Stimulated activated CD8-positive, alpha-beta memory T cell treated with anti-CD3 and anti-CD28 coated beads, Interleukin-7, amount 100 ng/mL, for 4 hours (primary cell): ENCODE measurements at regions not wholly inside any gene's neighbourhood (a gene's known extent, or its start where the extent isn't known, plus 50 kb on each side); places are given as distances from the start of the nearest gene placed in this dataset.
A peak's percentile ranks its signal among the peaks of the same experiment; 100 is the strongest.

Experiments used
- DNase-seq, 2 donors: peaks; one replicate each; pipeline ENCODE4 v3.0.0-alpha.2; 2020; ENCODE audit warnings: low read depth in 2 of 2

GRCh38 chr2:7721413-7721995, 804.3 kb downstream of the RNF144A start:
- DNase-seq: no peak

- no peak for DNase-seq
Measured at GRCh38 chr2:7722212-7722910, 805.1 kb downstream of the RNF144A start.

GRCh38 chr2:7724336-7724735, 807.1 kb downstream of the RNF144A start:
- DNase-seq: no peak

GRCh38 chr2:7725171-7725849, 808.1 kb downstream of the RNF144A start:
- no peak for DNase-seq

- DNase-seq: no peak
Measured at GRCh38 chr2:7725850-7726242, 808.6 kb downstream of the RNF144A start.

- no peak for DNase-seq
Measured at GRCh38 chr2:7726989-7727388, 809.8 kb downstream of the RNF144A start.

GRCh38 chr2:7728388-7728787, 811.2 kb downstream of the RNF144A start:
- no peak for DNase-seq

GRCh38 chr2:7730449-7730848, 813.2 kb downstream of the RNF144A start:
- DNase-seq: no peak

- no peak for DNase-seq
Measured at GRCh38 chr2:7730990-7731389, 813.8 kb downstream of the RNF144A start.

- DNase-seq: no peak
Measured at GRCh38 chr2:7732497-7732896, 815.3 kb downstream of the RNF144A start.

- no peak for DNase-seq
Measured at GRCh38 chr2:7736646-7737305, 819.6 kb downstream of the RNF144A start.

- no peak for DNase-seq
Measured at GRCh38 chr2:7738596-7738995, 821.4 kb downstream of the RNF144A start.

GRCh38 chr2:7740114-7740513, 822.9 kb downstream of the RNF144A start:
- no peak for DNase-seq

GRCh38 chr2:7742301-7742700, 825.1 kb downstream of the RNF144A start:
- DNase-seq: no peak

GRCh38 chr2:7744827-7745226, 827.6 kb downstream of the RNF144A start:
- DNase-seq: peak; percentile 31 to 49

GRCh38 chr2:7745369-7745768, 828.2 kb downstream of the RNF144A start:
- no peak for DNase-seq

- peak in 1 of 2 donors; percentile 27 for DNase-seq
Measured at GRCh38 chr2:7748717-7749415, 831.7 kb downstream of the RNF144A start.

GRCh38 chr2:7749895-7750559, 832.8 kb downstream of the RNF144A start:
- no peak for DNase-seq

- DNase-seq: no peak
Measured at GRCh38 chr2:7752291-7752690, 835.1 kb downstream of the RNF144A start.

- no peak for DNase-seq
Measured at GRCh38 chr2:7753777-7754176, 836.6 kb downstream of the RNF144A start.

- no peak for DNase-seq
Measured at GRCh38 chr2:7755879-7756278, 838.7 kb downstream of the RNF144A start.
